ENCODE measurements at regions not wholly inside any gene's neighbourhood (a gene's known extent, or its start where the extent isn't known, plus 50 kb on each side); places are given as distances from the start of the nearest gene placed in this dataset. TPM values are rescaled to one million over a fixed set of nuclear protein-coding genes. Genes with fewer than 3 reads are reported as not detected.

Small RNA genes in the stretch of these regions (small RNA-seq; reads per million reads assigned to genes)
- not detected for gene AL451105.1

All from HT-29 (cell line).